IPS-NIHi7 (cell line): ENCODE measurements at regions not wholly inside any gene's neighbourhood (a gene's known extent, or its start where the extent isn't known, plus 50 kb on each side); places are given as distances from the start of the nearest gene placed in this dataset.
"Not testable (repeated sequence)": the region's sequence is repeated elsewhere in the genome, so short reads cannot be mapped to it uniquely, and the experiment has no call there.

ENCODE experiments used
- DNase-seq: peaks from one replicate; pipeline ENCODE4 v3.0.0; 2012; ENCODE audit warnings: mixed read lengths; ENCODE audit errors: extremely low spot score

DNA sequence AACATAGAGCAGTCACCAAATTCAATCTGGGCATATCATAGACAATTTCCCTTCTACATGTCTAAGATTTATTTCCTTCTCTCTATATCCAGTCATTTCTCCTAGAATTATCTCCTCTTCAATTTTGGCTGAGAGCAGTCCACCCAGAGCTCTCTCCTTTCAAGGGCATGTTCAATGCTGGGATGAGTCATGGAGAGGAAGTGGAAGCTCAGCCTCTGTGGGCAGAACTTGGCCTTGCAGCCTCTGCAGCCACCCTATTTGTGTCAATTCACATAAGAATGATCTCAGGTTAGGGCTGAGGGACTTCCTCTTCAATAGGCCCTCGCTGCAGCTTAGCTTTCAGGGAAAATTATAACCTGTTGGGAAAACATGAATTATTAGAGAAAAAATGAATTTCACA lies 560.8 kb downstream of the POM121L12 start:
- peak; percentile 64 for DNase-seq

DNA sequence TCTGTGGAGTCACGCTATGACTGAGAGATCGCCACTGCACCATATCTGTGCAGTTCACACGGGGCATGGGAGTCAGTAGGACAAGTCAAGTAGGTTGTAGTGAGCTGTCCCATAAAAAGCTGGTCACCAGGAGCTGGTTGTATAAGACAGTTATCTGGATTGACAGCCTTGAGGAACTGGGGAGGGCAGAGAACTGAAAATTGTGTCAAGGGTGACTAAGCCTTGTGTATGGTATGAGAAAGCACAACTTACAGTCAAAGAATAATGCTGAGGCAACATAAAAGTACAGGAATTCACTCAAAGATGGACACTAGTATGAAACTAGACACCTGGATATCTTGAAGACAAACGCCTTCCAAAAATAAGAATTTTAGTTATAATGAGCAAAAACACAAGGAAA lies 564.9 kb downstream of the POM121L12 start:
- DNase-seq, result no peak

DNA sequence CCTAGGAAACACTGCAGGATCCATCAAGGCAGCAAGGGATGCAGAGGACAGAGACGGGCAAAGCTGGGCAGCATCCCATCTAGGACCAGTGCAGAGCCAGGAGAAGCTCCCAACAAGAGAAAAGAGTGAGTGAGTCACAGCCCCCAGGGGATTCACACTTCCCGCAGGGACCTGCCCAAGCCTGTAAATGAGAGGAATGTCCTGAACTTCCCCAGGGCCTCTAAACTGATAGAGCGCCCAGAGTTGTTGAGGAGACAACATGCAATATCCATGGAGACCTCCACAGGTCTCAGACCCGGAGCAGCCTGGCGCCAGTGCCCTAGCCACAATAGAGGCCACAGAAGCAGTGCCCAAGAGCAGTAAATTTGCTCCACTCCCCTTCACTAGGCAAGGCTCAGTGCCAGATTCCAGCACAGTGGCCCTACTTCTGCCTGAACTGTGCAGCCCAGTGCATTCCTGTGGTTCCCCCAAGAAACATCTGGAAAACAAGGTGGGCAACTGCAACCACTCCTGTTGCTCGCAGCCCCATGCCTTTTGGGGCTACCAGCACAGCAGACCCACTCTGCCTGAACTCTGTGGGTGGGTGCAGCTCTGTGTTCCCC lies 567.5 kb downstream of the POM121L12 start:
- peak; percentile 48 for DNase-seq

DNA sequence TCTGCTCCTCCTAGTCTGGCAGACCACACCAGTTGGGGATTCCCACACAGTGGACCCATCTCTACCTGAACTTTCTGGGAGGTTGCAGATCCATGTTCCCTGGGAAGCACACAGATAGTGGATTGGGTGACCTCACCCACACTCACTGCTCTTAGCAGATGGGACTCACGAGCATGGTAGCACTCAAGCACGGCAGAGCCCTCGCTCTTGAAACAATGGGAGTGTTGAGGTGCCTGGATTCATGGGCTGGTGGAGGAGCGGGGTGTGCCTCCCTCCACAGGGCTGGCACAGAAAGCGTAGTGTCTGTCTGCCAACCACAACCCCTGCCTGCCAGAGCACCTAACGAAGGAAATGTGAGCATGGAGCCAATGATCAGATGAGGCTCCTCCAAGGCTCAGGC lies 568.0 kb downstream of the POM121L12 start:
- DNase-seq, result no peak

DNA sequence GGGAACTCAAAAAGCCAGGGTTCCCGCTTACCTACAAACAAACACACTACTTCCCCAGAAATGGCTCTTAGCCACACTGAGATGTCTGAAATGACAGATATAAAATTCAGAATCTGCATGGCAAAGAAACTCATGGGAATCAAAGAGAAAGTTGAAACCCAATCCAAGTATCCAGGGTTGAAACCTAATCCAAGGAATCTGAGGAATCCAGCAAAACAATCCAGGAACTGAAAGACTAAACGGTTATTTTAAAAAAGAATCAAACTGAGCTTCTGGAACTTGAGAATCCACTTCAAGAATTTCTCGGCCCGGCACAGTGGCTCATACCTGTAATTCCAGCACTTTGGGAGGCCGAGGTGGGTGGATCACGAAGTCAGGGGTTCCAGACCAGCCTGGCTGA lies 568.8 kb downstream of the POM121L12 start:
- DNase-seq, result no peak

DNA sequence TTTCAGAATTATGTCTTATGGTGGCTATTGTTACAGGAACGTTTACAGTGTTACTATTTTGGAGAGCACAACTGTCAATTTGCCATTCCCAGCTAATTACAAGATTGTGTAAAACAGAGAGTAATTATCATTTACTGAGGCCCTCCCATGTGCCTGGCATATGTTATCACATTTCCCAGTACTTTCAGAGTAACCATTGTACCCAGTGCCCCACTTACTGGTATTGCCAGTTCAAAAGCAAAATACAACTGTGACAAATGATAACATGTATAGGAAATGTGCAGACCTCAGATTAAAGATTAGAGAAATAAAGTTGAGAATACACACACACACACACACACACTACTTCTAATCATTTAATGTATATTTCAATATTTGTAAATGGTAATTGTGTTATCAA lies 572.5 kb downstream of the POM121L12 start:
- DNase-seq, result no peak

DNA sequence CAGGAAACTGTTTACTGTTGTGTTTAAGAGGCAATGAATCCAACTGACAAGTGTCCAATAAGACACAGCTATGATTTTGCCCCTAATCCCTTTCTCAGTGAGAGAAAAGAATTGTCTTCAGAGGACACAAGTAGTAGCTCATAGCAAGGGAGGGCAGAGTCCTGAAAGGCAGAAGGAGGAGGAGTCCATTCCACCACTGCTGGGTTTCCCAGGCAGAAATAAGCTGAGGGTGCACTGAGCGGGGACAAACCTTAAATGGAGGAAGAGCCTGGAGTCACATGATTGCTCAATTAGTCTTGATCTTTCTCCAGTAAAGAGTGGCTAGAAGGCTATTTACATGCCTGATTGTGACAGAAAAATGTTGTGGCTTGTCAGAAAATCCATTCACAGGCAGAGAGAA lies 573.8 kb downstream of the POM121L12 start:
- DNase-seq, result peak; percentile 23

DNA sequence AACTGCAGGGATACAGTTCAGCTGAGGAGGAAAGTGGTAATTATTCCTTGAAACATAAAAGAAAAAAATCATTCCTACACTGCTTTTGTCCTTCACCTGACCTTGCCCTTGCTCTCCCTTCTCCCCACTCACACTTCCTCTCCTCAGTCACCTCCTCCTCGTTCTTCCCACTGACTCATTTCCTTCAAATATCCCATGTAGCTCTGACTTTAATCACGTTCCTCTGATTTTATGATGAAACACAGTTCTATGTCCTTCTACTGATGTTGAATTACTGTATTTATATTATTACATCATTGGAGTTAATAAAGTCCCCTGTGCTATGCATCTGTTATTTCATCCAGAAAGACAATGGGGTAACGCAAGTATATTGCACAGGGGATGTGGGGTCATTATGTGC lies 575.6 kb downstream of the POM121L12 start:
- no peak for DNase-seq

DNA sequence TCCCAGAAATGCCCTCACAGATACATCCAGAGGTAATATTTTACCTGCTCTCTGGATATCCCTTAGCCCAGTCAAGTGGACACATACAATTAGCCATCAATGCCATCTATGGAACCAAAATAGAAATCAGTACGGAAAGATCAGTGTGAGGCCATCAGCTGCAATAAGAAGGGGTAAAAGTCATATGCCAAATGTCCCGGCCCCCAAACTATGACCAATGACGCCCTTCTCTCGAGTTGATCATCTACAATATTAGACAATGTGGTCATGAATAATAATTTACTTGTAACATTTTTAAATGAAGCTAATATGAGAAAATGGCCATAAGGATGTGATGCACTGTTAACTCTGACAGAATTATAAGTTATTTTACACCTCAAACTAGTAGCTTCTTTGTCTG lies 588.9 kb downstream of the POM121L12 start:
- no peak for DNase-seq

DNA sequence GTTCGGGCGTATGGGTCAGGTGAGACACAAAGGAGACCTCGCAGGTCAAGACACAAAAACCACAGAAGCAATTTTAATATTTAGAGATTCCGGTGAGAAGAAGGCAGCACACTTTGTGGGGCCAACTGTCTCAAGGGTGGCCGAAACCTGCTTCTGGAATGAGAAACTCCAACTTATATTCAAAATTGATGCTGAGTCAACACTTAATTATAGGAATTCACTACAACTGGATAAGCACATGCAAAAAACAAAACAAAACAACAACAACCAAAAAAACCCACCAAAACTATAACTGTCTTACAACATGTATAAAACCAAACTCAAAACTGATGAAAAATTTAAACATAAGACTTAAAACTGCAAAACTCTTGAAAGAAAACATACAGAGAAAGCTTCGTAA lies 593.3 kb downstream of the POM121L12 start:
- no peak for DNase-seq

DNA sequence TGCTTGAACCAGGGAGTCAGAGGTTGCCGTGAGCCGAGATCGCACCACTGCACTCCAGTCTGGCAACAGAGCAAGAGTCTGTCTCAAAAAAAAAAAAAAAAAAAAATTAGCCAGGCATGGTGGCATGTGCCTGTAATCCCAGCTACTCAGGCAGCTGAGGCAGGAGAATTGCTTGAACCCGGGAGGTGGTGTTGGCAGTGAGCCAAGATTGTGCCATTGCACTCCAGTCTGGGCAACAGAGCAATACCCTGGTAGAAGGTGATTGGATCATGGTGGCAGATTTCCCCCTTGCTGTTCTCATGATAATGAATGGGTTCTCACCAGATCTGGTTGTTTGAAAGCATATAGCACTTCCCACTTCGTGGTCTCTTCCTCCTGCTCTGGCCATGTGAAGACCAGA lies 599.8 kb downstream of the POM121L12 start:
- not testable (repeated sequence) for DNase-seq

DNA sequence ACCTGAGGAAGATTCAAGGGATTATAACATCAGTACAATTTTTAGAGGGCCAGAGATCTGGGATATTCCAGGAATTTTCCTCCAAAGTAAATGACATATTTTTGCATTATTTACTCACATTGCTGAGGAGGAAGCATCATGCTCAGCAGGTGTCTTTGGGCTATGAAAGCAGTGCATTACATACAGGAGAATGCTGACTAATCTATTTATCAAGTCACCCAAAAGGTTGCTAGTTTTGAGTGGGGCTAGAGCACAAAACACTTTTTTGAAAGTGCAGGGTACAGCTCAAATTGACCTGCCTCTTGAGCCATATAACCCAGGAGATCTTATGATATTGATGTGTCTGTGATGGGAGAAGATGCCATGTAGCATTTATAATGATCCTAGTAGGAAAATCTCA lies 603.1 kb downstream of the POM121L12 start:
- DNase-seq, result no peak

DNA sequence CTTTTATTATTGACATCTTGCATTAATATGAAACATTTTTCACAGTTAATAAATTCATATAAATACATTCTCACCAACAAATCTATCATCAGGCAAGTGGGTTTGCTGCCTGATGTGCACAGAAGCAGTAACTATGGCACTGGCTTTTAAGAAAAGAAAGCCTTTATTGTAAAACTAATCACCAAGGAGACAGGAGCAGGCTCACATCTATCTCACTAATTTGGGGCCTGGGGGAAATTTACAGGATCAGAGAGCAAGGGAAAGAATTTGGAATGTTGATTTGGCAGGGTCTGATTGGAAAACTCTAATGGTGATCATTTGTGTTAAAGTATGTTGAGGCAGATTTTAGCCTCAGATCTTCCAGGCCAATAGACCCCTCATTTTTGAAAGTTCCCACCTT lies 605.7 kb downstream of the POM121L12 start:
- DNase-seq, result no peak

DNA sequence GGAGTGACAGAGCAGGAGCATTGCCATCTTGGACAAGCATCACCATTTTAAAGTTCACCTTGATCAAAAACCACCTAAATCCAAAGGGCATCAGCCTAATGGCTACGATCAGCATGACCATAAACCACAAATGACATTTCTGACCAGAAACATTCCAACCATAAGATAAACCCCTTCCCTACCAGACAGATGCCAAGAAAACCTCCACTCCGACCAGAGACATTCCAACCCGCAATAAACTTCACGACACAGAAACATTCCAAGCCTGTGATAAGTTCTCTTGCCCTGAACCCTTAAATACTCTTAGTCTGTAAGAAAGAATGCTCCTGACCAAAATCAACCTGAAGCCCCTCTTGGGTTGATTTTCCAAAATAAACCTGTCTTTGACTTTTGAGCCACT lies 606.9 kb downstream of the POM121L12 start:
- DNase-seq, result no peak

DNA sequence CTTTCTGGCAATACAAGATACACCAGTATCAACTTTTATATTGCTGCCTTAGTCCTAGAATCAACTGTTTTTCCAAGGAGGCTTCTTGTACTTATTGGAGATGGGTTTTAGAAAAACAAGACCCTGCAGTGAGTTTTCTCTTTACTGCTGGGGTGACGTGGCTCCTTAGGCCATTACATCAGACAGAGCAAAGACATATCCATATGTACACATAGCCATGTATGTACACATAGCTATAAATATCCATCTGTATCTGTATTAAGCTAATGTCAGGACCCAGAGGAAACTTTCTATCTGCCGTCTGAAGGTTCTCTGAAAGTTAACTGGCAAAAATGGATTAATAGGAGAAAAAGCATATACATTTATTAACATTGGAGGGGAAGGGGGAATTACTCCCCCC lies 607.4 kb downstream of the POM121L12 start:
- DNase-seq, result no peak

DNA sequence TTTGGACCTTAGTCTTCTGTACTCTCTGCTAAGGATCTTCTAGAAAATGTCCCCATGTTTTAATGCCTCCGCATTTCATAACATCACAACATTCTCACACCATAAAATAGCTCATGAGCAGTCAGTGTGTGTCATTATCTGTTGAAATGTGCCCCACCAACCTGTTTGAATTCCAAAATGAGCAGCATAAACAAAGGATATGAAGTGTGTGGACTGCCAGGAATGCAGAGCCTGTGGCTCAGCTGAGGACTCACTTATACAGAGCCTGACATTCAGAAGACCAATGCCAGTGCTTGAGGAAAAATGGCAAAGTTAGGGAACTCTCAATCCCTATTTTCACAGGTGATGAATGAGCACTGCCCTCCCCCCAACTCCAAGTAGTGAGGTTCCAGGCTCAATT lies 621.4 kb downstream of the POM121L12 start:
- no peak for DNase-seq

DNA sequence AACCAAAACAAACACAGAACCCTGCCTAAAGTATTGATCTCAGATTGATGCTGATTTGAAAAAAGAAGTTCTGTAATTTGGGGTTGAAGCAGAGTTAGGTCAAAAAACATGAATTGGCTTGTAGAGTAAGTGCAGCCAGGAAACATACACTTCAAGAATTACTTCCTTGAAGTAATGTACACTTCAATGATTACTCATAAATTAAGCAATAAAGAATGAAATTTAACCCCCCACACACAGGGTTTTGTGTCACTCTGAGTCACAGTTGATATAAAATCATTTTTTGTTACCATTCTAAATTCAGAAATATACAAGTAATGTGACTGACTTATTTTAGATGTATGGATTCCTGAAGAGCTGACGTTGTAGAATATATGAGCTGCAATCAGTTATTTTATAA lies 622.2 kb downstream of the POM121L12 start:
- DNase-seq, result no peak

DNA sequence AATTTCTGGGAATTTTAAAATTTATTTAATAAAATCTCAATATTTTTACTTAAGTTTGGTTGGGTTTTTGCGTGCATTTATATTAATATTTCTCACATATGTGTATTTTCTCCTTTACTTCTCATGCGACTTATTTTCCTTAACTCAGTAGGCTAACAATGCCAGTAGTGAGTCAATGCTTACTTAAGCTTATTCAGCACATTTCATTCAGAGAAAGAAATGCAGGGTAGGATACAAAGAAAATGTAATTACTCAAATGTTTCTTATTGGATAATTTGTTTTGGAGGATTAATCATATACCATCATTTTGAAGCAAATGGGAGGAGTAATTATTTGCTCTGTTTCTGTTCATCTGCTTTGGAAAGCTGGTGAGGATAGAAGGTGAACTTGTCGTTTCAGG lies 623.5 kb downstream of the POM121L12 start:
- no peak for DNase-seq

DNA sequence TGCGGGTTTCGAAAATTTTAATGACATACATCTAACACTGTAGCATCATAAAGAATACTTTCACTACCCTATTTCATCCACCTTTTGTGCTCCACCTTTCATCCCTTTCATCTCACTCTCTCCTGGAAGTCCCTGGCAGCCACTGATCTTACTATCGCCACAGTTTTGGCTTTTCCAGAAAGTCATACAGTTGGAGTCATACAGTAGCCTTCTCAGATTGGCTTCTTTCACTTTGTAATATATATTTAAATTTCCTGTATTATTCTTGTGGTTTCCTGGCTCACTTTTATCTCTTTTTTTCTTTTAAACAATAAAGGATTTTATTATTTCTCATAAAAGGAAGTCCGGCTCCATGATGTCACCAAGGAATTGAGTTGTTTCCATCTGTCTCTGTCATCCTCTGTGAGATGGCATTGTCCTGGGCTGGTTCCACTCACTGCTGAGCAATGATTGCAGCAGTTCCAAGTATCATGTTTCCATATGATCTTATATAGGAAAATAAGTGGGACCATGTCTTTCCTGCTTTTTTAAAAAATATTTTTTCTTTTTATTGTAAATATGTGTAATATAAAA lies 626.3 kb downstream of the POM121L12 start:
- DNase-seq, result no peak

DNA sequence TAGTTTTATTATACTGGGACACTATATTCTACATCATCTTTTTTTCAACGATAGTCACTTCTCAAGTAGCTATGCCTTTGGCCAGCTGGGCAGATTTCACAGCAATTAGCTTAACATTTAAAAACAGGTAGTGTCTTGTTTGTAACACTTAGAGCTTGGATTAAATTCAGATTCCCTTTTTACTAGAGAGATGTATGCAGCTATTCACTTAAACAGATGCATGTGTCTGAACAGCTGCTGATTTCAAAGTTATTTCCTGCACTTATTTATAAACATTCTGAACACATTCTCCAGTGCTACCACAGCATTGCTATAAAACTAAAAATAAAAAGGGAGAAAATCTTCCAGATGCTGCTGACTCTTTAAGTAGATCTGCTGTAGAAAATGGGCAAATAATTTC lies 637.2 kb downstream of the POM121L12 start:
- DNase-seq, result no peak

DNA sequence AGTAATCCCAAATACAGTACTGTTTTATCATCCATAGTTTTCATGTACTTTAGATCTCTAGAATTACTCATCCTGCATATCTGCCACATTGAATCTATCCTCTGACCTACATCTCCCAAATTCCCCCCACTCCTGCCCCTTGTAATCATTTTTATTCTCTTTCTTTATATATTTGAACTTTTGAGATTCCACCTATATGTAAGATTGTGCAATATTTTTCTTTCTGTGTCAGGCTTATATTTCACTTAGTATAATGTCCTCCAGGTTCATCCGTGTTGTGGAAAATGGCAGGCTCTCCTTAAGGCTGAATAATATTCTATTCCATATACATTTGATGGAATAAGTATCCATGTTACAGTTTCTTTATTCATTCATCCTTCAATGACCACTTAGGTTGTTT lies 640.4 kb downstream of the POM121L12 start:
- no peak for DNase-seq

DNA sequence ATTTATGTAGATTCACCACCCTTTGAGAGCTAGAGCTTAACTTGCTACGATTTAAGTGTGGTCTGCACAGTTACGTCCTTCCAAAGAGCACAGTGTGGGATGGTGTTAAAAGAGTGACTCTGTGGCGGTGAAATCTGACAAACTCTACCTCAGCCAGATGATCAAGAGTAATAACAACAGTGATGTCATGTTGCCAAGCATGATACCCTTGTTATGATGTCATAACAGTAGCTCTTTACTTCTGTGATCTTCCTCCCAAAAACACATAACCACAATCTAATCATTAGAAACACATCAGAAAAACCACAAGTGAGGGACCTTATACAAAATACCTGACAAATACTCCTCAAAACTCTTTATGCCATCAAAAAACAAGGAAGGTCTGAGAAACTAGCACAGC lies 649.3 kb downstream of the POM121L12 start:
- DNase-seq, result no peak

DNA sequence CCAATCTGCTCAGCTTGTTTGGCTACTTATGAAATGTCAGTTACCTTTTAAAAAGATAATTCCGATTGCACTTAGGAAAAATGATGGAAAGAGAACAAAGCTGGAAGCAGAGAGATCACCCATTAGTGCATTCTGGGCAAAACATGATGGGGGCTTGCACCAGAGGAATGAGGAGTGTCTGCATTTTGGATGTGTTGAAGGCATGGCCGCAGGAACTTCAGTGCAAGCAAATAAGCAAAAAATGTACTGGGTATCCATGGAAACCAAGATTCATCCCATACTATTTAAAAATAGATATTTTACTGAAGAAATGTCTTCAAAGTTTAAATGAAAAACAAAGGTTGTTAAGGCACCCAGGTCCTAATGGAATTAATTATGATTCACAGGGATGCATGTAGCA lies 655.0 kb downstream of the POM121L12 start:
- no peak for DNase-seq

DNA sequence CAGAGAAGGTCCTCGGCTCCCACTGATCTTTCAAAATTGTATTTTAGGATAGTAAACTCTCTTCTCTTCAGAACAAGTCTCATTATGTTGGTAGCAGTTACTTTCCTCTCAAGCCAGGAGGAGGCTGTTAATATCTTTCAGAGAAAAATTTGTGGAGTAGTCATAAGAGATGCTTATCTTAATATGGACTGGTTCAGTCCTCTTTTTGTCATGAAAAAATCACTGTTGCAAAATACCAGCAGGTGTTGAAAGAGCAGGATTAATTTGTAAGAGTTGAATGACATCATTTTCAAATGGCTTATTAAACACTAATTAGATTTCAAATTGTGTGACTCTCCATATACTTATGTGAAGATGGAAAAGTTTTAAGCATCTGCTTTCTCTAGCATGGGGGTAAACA lies 662.5 kb downstream of the POM121L12 start:
- DNase-seq, result no peak
